K562 (cell line): ENCODE measurements at regions not wholly inside any gene's neighbourhood (a gene's known extent, or its start where the extent isn't known, plus 50 kb on each side); places are given as distances from the start of the nearest gene placed in this dataset.

ENCODE experiments used
- ATF3 ChIP-seq, 2 experiments: fragments of 450-650 bp in 1 of 2; sonication (generic) in 1 of 2; formaldehyde crosslinking in 1 of 2; IDR thresholded peaks in 1 of 2; conservative IDR thresholded peaks in 1 of 2; 2 replicates each; pipeline versions ENCODE4 v1.6.1 to v1.8.1; 2016 to 2023; ENCODE audit warnings: mild to moderate bottlenecking in 2 of 2, moderate library complexity in 2 of 2, inconsistent platforms in 1 of 2, missing genetic modification reagents in 1 of 2
- ESRRA ChIP-seq: fragments of 450-650 bp; IDR thresholded peaks from 2 replicates; pipeline ENCODE4 v1.6.1; 2014; ENCODE audit warnings: low read depth, mild to moderate bottlenecking, moderate library complexity, borderline replicate concordance
- GTF2F1 ChIP-seq: IDR thresholded peaks from 2 replicates; pipeline ENCODE4 v1.6.1; 2011; ENCODE audit warnings: low read depth, low read length, improper control_type of control experiment
- KAT7 ChIP-seq: sonication (generic); formaldehyde crosslinking; IDR thresholded peaks from 2 replicates; pipeline ENCODE4 v1.8.0; 2022; ENCODE audit warnings: missing genetic modification reagents, mild to moderate bottlenecking, borderline replicate concordance
- TF ChIP-seq, protein P1 (sequence below): sonication (generic); formaldehyde crosslinking; IDR thresholded peaks from 2 replicates; pipeline ENCODE4 v1.9.0; 2022; ENCODE audit warnings: mild to moderate bottlenecking, missing genetic modification reagents

GRCh38 chr17:13884347-13884746 is 185.0 kb upstream of the COX10 start:
- TF ChIP-seq KAT7 (CRISPR knock-in tag): no peak
- TF ChIP-seq GTF2F1: no peak
- no peak for TF ChIP-seq ESRRA
- TF ChIP-seq ATF3 (IDR thresholded peaks at IDR 0.05): no peak
- TF ChIP-seq ATF3 (CRISPR knock-in tag; conservative IDR thresholded peaks at IDR 0.05): no peak
- TF ChIP-seq, protein P1, sequence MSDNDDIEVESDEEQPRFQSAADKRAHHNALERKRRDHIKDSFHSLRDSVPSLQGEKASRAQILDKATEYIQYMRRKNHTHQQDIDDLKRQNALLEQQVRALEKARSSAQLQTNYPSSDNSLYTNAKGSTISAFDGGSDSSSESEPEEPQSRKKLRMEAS: no peak
